HG03469 (cell line): ENCODE measurements at regions not wholly inside any gene's neighbourhood (a gene's known extent, or its start where the extent isn't known, plus 50 kb on each side); places are given as distances from the start of the nearest gene placed in this dataset.

Experiments
- ATAC-seq: cut with Tn5 transposase; IDR thresholded peaks from one replicate; pipeline ENCODE4 v1.9.1; 2021; ENCODE audit warnings: mild to moderate bottlenecking, moderate library complexity, moderate number of reproducible peaks; ENCODE audit not compliant: unreplicated experiment

DNA sequence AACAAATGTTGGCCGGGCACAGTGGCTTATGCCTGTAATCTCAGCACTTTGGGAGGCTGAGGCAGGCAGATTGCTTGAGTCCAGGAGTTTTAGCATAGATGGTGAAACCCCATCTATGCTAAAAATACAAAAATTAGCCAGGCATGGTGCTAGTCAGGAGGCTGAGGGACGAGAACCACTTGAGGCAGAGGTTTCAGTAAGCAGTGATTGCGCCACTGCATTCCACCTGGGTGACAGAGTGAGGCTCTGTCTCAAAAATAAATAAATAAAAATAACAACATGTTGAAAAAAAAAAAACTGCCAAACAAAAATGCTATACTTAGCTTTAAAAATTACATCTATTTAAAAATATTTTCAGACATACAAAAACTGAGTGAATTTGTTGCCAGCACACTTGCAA, 374.2 kb upstream of the SMIM31 start:
- ATAC-seq: no peak

DNA sequence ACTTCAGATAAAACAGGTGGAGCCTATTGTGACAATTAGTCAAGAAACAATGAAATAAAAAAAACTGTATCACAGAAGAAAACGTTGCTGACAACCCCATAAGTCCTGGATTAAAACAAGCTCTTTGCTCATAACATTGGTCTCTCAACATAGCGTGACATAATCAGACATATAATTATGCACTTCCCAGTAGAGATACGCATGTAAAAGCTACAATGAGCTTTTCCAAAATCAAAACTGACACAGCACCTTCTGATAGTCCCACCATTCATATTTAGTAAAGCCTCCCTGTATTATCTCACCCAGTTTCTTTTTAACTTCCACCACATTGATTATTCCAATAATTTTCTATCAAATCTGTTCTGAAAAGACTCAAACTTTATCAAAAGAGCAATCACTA, 372.1 kb upstream of the SMIM31 start:
- ATAC-seq: no peak

DNA sequence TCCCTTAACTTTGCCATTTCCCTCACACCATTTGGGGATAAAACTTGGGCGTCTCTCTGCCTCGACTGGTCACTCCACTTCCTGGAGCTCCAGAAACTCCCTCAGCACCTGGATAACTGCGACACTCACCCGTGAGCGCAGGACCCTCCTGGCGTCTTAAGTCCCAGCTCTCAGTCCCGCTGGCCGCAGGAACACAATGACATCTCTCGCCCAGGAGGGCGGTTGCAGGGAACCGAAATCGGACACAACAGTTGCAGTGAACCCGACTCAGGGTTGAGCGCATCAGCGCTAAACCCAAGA, 370.9 kb upstream of the SMIM31 start:
- no peak for ATAC-seq

DNA sequence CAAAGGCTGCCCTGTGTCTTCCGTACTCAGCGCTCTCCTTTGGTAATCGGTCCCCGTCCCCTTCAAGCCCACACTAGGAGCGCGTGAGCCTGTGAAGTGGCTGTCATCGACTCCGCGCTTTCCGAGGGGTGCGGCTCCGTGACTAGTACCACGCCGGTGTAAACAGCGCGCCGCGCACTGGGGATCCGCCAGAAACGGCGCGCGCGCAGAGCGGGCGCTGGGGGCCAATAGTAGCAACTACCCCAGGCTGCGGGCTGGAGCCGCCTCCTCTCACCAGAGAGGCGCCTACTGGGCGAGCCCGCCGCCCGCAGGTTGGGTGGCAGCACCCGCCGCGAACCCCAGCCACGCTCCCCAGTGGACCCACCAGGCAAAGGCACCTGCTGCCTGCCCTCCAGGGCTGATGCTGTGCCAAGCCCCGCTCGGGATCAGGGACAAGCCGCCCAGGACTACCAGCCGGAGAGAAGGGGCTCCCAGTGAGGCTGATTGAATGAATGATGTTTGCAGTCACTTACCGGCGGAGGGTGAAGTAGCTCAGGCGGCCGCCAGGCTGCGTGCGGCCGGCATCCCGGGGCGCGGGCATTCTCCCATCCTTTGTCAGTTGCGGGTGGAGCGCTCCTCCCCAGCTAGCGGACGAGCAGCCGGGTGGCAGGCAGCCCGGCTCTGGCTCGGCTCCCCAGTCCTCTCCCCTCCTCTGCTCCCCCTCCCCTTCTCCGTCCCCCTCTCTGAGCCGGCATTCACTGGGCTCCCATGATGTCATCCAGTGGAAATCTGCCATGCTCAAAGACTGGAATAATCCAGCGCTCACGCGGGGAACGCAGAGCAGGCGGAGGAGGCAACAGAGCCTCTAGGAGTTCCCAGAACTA, 370.3 kb upstream of the SMIM31 start:
- ATAC-seq: no peak

DNA sequence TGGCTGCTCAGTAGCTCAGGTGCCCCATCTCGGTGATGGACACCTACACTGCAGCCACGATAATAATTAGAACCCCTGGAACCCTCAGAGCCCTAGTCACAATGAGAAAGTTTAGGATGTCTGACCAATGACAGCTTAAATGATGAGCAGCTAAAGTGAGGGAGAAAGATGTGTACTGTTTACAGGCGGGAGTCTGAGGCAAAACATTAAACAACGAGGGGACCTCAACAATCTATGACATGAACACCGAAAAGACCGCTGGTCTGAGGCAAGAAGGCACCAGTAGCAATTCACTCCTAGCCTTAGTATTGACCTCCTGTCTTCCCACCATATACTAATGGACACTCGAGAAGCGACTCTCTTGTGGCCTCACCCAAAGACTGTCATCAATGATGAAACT, 369.5 kb upstream of the SMIM31 start:
- no peak for ATAC-seq

DNA sequence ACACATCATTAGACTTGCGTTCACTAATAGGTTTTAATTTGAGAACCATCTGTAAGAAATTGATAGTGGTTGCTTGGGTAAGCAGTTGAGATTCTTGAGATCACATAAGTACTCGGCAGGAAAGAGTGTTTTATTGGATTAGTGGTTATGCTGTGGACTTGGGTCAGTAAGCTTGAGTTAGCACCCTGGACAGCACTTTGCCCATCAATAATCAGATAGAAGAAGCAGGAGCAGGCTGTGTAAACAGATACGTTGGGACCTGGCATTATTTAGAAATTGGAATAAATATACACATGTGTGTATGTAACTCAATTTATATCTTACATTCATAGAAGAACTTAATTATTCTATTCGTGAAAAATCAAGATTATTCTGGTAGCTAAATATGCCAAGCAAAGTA, 357.5 kb upstream of the SMIM31 start:
- ATAC-seq: no peak

DNA sequence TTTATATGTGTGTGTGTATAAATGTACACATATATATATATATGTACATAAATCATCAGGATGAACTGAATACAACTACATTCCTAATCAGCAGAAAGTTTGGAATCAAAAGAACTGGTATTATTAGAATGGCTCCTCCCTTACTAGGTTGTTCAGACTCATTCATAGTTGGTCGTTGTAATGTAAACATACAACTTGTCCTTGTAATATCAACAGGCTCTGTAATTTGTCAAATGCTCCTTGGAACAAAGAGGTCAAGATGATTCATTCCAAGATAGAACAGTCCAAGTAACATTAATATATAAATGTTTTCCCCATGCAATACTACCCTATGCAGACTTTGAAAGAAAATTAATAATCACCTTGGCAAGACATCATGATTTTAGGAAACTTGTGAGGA, 351.4 kb upstream of the SMIM31 start:
- ATAC-seq: no peak

DNA sequence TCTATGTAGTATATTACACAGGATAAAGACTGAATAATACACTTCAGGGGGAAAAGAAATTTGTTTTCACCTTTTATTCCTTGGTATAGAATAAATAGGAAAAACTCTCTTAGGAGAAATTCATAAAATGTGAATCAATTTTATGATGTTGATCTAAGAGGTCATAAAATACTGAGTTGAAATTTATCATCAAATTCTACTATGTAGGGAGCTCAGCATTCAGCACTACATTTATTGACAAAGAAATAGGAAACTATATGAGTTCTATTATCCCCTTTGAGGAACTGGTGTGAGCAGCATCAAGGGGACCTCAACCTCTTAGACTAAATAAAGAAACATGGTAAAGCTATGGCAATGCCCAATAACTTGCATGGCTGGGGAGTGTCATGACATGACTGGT, 348.2 kb upstream of the SMIM31 start:
- ATAC-seq: no peak

DNA sequence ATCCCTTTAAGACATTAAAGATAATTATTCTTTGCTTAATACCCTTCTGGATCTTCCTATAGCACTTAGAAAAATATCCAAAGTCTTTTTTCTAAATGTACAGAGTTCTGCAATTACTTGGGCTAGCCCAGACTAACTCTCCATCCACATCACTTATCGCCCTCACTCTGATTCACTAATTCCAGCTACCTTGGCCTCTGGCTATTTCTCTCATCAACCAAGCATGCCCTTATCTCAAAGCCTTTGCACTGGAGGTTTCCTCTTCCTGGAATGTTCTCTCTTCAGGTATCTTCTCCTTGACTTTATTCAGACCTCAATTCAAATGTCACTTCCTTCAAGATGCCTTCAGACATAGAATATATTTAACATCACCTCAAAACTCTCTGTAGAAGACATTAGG, 345.1 kb upstream of the SMIM31 start:
- ATAC-seq: no peak

DNA sequence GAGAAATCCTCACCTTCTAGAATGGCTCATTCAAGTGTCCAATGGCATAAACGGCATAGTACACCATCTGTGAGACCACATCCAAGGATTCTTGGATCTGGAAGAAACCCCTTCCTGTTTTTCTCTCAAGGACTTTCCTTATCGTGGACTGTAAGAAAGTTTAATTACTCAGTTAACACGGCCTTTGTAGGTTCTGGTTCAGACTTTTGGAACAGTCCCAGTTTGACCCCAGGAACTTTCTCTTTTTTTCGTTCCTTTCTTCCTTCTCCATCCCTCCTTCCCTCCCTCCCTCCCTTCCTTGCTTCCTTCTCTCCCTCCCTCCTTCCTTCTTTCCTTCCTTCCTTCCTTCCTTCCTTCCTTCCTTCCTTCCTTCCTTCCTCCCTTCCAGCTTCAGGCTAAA, 343.5 kb upstream of the SMIM31 start:
- no peak for ATAC-seq

DNA sequence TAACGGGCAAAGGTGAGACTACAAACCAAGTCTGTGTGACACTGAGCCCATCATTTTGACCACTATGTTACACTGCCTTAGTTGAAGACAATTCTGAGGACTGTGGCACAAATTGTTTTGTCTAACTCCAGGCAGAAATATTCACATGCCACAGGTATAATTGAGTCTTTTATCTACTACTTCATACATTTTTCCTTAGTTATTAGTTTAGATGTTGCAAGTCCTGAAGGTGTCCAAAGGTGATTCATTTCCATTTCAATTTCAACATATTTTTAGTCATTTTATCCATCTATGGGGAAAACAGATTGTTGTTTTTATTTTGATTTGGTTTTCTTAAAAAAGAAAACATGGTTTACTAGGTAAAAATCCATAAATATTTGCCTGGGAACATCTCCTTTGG, 341.7 kb upstream of the SMIM31 start:
- ATAC-seq: no peak

DNA sequence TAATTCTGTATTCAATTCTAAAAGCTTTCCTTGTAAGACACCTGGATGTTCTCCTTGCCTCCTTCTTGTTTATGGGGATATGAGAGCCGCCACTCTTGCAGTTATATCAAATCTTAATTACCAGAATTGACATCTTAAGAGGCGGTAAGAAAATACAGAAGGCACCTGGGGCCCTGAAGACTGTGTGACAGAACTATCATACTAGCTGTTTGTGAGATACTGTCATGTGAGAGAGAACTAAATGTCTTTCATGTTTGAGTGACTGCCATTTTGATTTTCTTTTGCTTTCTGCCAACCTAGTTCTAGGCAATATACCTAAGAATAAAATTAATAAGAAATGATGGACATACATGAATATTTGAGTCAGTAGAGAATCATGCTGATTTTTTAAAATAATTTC, 340.2 kb upstream of the SMIM31 start:
- ATAC-seq: no peak

DNA sequence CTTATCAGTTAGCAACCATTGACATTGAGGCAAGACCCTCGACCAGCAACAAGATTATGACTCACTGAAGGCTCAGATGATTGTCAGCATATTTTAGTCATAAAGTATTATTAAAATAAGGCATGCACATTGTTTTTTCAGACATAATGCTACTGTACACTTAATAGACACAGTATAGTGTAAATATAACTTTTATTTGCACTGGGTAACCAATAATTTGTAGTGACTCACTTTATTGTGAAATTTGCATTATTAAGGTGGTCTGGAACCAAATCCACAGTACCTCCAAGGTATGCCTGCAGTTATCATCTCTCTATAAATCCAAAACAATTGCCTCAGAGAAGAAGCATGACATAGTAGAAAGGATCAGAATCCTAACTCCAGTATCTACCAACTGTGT, 330.1 kb upstream of the SMIM31 start:
- ATAC-seq: no peak

DNA sequence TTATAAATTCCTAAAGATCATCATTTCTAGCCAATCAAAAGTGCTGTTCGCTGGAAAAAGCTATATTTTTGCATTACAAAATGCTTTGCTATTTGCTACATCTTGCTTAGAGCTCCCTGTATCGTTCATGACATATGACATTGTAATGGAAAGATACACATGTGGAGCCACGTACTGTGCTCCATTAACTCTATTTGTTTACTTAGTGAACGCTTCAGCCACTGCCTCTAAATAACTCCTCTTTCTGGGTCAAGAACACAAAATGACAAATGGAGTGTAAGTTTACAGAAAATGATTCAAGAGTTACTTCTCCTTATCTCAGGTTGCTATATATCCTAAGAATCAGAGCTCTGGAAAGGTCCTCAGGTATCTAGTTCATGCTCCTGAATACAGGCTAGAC, 329.1 kb upstream of the SMIM31 start:
- no peak for ATAC-seq

DNA sequence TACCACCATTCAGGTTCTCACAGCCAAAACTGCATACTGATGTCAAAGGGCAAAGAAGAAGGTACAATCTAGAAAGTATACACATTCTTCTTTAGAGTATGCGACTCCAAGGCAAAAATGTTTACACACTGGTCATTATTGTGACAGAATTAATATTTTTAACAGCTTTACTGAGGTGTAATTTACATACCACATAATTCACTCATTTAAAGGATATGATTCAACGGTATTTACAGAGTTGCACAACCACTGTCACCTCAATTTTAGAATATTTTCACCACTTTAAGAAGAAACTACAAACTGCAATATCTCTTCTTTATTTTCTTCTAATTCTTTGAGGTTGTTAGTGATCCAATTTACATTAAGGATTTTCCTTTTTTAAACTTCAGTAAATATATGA, 325.4 kb upstream of the SMIM31 start:
- ATAC-seq: no peak

DNA sequence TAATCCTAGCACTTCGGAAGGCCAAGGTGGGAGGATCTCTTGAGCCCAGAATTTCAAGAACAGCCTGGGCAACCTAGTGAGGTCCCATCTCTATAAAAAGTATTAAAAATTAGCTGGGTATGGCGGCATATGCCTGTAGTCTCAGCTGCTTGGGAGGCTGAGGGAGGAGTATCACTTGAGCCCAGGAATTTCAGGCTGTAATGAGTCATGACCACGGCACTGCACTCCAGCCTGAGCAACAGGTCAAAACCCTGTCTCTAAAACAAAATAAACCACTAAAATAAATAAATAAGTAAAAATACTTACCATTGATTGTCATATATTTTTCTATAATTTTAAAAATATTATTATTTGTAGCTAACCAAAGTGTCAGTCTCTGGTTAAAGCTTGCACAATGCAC, 315.6 kb upstream of the SMIM31 start:
- ATAC-seq: no peak

DNA sequence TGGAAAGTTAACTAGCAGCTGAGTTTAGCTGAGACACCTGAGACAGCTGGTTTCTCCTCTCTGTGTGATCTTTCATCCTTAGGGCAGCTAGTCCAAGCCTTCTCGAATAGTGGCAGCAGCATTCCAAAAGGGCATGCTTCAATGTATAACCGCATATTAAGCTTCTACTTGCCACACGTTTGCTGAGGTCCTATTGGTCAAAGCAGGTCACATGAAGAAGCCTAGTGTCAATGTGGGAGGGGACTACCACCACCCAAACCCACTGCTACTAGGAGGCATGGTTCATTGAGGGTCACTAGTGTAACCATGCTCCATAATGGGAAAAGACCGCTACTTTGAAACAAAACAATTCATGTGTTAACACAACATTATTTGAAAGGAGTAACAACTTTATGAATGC, 314.9 kb upstream of the SMIM31 start:
- no peak for ATAC-seq

DNA sequence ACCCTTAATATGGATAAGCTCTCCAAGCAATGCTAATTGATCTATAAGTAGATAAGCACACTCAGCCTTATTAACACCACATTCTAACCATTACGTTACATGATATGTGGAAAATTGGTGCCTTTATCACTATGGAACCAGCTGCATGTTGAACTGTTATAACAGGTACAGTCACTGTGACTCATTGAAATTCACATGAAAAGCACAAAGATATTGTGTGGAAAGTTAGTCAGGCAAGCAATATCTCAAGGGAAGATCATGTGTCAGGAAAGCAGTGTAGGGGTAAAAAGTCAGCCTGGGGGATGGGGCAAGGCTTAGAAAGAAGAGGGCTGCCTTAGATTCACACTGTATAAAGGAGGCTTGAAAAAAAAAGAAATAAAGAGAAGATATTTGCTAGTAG, 313.7 kb upstream of the SMIM31 start:
- ATAC-seq: no peak

DNA sequence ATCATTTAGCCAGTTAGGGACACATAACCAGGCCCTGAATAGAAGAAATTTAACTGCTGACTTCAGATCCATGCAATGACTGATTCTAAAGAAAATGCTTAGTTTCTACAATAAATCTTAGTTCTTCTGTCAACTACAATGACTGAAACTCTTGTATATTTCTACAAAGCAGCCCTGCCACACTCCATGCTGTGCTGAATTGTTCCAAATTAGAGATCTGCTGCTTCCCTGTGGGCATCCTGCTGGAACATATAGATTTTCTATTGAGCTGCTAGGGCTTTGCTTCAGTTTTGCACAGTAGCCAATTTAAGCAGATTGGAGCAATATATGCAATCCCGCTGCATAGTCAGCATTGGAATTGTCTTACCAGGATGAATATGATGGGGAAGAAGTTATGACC, 312.8 kb upstream of the SMIM31 start:
- no peak for ATAC-seq

DNA sequence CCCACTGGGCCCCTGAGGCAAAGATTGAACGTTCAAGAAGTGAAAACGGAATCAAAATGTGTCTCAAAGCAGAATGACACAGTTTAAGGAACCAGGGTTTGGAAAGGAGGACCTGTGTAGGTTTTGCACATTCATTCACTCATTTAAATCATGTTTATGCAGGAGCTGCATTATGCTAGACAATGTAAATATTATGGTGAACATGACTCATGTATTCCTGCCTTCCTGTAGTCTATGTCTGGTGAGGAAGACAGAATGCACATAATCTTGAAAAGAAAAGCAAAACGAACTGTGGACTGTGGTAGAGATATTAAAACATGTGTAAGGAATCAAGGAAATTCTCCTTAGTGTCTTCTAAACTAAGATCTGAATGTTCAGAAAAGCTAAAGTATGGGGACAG, 311.8 kb upstream of the SMIM31 start:
- no peak for ATAC-seq

DNA sequence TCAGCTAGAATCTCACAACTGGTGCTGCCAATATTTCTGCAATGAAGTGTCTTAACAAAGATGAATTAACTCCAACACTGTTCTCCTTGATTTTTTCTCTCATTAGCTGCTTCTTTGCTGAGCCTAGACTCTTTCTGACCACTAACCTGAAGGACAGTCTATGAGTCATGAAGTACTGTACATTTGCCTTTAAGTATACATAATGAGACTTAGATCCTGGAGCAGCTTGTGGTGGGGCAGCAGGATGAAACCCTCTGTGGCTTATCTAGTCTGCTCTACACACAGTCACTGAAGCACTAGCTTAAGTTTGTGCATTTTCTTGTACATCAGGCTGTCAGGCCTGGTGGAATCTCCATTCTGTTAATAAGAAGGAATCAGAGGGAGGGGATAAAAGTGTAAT, 307.4 kb upstream of the SMIM31 start:
- no peak for ATAC-seq

DNA sequence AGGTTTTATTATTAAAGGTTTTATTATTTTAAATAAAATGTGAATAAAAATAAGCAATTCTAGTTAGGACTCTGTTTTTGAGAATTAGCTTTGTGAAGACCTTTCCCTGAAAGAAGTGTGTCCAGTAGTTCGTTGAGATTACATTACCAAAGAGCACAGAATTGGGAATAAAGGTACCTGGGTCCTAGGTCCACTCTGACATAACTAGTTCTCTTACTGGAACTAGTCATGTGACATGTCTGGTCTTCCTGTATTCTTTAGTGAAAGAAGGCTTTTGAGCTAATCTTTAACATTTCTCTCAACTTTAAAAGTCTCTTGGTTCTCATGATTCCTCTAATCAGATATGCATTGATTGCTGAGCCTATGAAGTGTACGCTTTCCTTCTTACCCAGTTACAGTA, 292.0 kb upstream of the SMIM31 start:
- ATAC-seq: no peak

DNA sequence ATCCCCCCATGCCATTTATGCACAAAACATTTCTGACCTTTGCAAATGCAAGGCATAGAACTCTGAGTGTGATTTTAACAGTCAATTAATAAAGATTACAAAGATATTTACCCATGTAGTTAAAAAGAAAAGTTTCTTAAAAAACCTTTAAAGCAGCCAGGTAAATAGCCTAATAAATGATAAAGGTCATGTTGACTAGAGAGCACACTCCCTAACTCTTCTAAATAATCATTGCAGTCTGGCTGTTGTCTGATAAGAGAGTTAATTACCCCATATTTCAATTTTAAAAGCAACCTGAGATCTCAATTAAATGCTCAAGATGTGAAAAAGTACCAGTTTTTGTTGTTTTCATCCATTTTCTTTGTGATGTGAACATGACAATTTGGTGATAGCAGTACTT, 291.5 kb upstream of the SMIM31 start:
- ATAC-seq: no peak
